Gastrocnemius medialis (tissue), 4 donors: ENCODE measurements at regions not wholly inside any gene's neighbourhood (a gene's known extent, or its start where the extent isn't known, plus 50 kb on each side); places are given as distances from the start of the nearest gene placed in this dataset.

Source experiments
- ATAC-seq, 2 donors: fragments of 150-250 bp; one replicate each; pipeline ENCODE4 v1.9.1; 2016
- DNase-seq, 2 donors: peaks; one replicate each; pipeline ENCODE4 v3.0.0-alpha.2; 2019
- H3K27ac ChIP-seq, 4 donors: fragments of 200-600 bp; sonication (generic); 1 replicate in 1 of 4; 2 replicates in 3 of 4; pipeline ENCODE4 v1.5.1; 2016 to 2018; ENCODE audit warnings: mild to moderate bottlenecking in 2 of 4, moderate library complexity in 1 of 4
- H3K27me3 ChIP-seq, 3 donors: fragments of 200-600 bp; sonication (generic) in 2 of 3; 1 replicate in 1 of 3; 2 replicates in 2 of 3; pipeline versions ENCODE4 v1.5.1 to v1.6.0; 2016 to 2019; ENCODE audit warnings: mild to moderate bottlenecking in 1 of 3, moderate library complexity in 1 of 3
- H3K36me3 ChIP-seq, 2 donors: fragments of 200-600 bp; sonication (generic) in 1 of 2; one replicate each; pipeline ENCODE4 v1.5.1; 2017 to 2018
- H3K4me1 ChIP-seq, 2 donors: fragments of 200-600 bp; sonication (generic) in 1 of 2; one replicate each; pipeline ENCODE4 v1.5.1; 2016 to 2017; ENCODE audit warnings: mild to moderate bottlenecking in 2 of 2
- H3K4me3 ChIP-seq, 4 donors: fragments of 200-600 bp; sonication (generic) in 3 of 4; 1 replicate in 1 of 4; 2 replicates in 3 of 4; pipeline ENCODE4 v1.5.1; 2016 to 2019; ENCODE audit warnings: mild to moderate bottlenecking in 2 of 4
- H3K9me3 ChIP-seq, 3 donors: fragments of 200-600 bp; sonication (generic) in 2 of 3; 1 replicate in 1 of 3; 2 replicates in 2 of 3; pipeline ENCODE4 v1.5.1; 2016 to 2019
- POLR2A ChIP-seq, 2 donors: fragments of 450-650 bp; IDR thresholded peaks; one replicate each; pipeline ENCODE4 v1.6.1; 2017; ENCODE audit warnings: antibody characterized with exemption in 2 of 2, mild to moderate bottlenecking in 2 of 2, moderate library complexity in 2 of 2
- in situ Hi-C, 4 donors: fragments of 200-750 bp; cut with MboI; loops; one replicate each; pipeline versions ENCODE4 v1.15.0 to v1.8.0; 2017; ENCODE audit warnings: low sequenced_read_pairs in 4 of 4
- intact Hi-C: fragments of 100-400 bp; cut with DNase I; formaldehyde crosslinking; loops from one replicate; pipeline ENCODE4 v1.15.1; 2023; ENCODE audit warnings: low total_unique reads
- TF ChIP-seq, protein P1 (sequence below), 5 experiments: fragments of 450-650 bp in 3 of 5; fragments of 200-600 bp in 2 of 5; sonication (generic) in 2 of 5; IDR thresholded peaks in 4 of 5; conservative IDR thresholded peaks in 1 of 5; 1 replicate in 4 of 5; 2 replicates in 1 of 5; pipeline ENCODE4 v1.5.1; 2016 to 2019; ENCODE audit warnings: antibody characterized with exemption in 5 of 5, mild to moderate bottlenecking in 3 of 5, moderate library complexity in 3 of 5

DNA sequence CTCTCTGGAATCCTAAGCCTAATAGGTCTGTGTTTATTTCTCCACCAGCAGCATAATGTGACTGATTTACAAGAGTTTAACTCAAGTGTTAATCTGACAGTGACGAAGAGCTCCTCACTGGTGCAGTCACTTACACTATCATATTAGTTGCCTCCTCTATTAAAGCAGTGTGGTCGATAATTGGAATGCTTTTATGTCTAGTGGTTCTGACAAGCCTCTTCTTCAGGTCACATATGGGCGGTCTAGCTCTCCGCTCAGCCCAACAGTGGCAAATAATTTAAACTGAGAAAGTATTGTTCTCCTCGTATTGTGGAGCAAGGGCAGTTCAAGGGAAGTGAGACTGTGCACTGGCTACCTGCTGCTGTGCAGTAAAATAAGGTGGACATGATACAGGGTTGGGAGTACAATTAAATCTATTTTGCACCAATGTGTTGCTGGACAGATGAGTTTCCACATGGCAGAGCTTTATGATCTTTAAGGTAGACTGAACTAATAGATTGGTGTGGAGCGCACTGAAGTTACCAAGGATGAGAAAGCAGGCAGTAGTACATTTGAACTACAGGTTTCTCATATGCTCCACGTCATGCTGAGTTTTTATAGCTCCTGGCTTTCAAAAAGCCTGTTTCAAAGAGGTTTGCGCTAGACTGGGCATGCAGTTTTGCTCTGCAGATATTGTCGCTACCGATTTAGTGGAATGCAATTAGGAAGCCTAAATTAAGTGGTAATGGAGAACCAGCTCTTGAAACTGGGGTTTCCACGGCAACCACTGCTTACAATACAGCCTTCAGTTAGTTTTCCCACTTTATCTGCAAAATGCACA lies 151.7 kb upstream of the POU3F3 start:
- Histone ChIP-seq H3K27ac (no peak overlapping the region), H3K27me3 (peaks cover 0 to 4% (median 0%) of the 10 kb centered on the region in 3 donors), H3K4me1 (no peaks in the 10 kb centered on the region), H3K9me3 (no peaks in the 10 kb centered on the region), H3K36me3 (no peaks in the 10 kb centered on the region), H3K4me3 (no peak overlapping the region)
- intact Hi-C loops: no loop called here
- TF ChIP-seq, protein P1, sequence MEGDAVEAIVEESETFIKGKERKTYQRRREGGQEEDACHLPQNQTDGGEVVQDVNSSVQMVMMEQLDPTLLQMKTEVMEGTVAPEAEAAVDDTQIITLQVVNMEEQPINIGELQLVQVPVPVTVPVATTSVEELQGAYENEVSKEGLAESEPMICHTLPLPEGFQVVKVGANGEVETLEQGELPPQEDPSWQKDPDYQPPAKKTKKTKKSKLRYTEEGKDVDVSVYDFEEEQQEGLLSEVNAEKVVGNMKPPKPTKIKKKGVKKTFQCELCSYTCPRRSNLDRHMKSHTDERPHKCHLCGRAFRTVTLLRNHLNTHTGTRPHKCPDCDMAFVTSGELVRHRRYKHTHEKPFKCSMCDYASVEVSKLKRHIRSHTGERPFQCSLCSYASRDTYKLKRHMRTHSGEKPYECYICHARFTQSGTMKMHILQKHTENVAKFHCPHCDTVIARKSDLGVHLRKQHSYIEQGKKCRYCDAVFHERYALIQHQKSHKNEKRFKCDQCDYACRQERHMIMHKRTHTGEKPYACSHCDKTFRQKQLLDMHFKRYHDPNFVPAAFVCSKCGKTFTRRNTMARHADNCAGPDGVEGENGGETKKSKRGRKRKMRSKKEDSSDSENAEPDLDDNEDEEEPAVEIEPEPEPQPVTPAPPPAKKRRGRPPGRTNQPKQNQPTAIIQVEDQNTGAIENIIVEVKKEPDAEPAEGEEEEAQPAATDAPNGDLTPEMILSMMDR (IDR thresholded peaks at IDR 0.05 in 4 of 5, conservative IDR thresholded peaks at IDR 0.05 in 1 of 5): no peak
- no peak for TF ChIP-seq POLR2A (IDR thresholded peaks at IDR 0.05)
- ATAC-seq (no peak), DNase-seq (no peak)
- in situ Hi-C loops: no loop called here

DNA sequence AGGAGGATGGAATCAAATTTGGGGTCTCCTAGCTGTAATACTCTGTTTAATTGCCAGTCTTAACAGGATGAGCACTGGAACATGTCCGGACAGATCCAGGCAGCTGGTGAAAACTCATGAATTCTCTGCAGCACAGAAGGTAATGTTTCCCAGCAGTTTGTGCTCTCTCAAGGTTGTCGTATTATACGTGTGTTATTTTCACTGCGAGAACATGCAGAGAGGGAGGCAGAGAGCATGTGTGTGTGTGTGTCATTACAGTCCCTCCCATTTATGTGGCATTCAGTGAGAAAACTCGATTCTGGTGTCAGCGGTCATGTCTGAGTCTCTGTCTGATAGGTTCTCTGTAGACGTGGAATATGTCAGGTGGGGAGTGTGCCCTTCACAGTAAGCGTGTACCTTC lies 150.2 kb upstream of the POU3F3 start:
- DNase-seq (no peak), ATAC-seq (no peak)
- Histone ChIP-seq H3K27ac (no peak overlapping the region), H3K4me1 (no peaks in the 10 kb centered on the region), H3K4me3 (no peak overlapping the region), H3K9me3 (no peaks in the 10 kb centered on the region), H3K36me3 (no peaks in the 10 kb centered on the region), H3K27me3 (peaks cover 0 to 4% (median 0%) of the 10 kb centered on the region in 3 donors)
- in situ Hi-C loops: no loop called here
- TF ChIP-seq POLR2A (IDR thresholded peaks at IDR 0.05): no peak
- TF ChIP-seq, protein P1 (IDR thresholded peaks at IDR 0.05 in 4 of 5, conservative IDR thresholded peaks at IDR 0.05 in 1 of 5): no peak
- intact Hi-C loops: no loop called here

DNA sequence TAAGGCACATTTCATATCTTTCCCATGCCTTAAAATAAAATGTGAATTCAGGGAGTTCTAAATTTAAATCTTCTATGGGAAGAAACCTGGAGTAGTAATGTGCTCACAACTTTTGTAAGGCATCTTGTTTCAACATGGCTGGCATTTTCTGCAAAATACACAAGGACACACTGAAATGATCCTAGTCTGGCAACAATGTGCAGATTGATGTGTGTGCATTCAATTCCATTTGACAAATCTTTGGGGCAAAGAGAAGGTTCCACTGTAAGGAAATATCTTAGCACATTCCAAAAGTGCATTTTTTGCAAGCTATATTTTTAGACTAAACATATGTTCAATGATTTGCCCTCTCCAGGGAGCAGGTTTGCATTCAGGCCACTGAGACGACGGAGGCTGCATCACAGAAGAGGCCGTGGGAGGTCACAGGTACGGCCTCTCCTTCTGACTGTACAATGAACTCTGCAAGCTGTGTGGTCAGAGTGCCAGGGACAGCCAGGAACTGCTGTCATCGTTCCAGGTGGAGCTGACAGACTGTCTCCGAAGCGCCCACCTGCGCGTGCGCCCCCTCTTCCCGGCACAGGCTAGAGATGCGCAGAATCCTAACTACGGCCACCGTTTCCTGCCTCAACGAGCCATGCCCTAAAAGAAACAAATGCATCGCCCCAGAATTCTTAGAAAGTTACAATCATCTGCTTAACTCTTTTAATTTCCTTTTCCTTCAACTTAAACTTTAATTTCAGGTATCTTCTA lies 149.2 kb upstream of the POU3F3 start:
- TF ChIP-seq POLR2A (IDR thresholded peaks at IDR 0.05): no peak
- TF ChIP-seq, protein P1 (IDR thresholded peaks at IDR 0.05 in 4 of 5, conservative IDR thresholded peaks at IDR 0.05 in 1 of 5): no peak
- Histone ChIP-seq H3K4me1 (no peaks in the 10 kb centered on the region), H3K4me3 (no peak overlapping the region), H3K27me3 (peaks cover 0 to 4% (median 0%) of the 10 kb centered on the region in 3 donors), H3K9me3 (no peaks in the 10 kb centered on the region), H3K27ac (no peak overlapping the region), H3K36me3 (no peaks in the 10 kb centered on the region)
- ATAC-seq: no peak
- intact Hi-C loops: no loop called here
- no peak for DNase-seq
- in situ Hi-C loops: no loop called here

DNA sequence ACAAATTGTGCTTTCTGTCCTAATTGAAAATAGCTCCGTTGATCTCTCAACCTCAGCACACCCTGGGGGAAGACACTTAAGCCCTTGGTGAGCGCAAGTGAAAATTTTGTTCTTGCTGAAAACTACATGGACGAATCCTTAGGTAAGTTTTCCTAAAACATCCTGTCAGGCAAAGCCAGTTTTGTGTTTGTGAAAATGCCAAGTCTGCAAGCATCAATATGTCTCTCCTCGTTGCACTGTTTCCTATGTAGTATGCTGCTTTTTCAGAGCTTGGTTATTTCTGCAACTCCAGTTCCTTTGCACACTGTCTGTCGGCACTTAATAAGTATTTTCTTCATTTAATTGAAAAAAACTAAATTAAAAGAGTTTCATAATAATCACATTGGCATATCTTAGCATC lies 146.9 kb upstream of the POU3F3 start:
- Histone ChIP-seq H3K27ac (no peak overlapping the region), H3K4me3 (no peak overlapping the region), H3K9me3 (no peaks in the 10 kb centered on the region), H3K4me1 (no peaks in the 10 kb centered on the region), H3K27me3 (peaks cover 0 to 4% (median 0%) of the 10 kb centered on the region in 3 donors), H3K36me3 (no peaks in the 10 kb centered on the region)
- DNase-seq (no peak), ATAC-seq (no peak)
- in situ Hi-C loops: no loop called here
- TF ChIP-seq, protein P1 (IDR thresholded peaks at IDR 0.05 in 4 of 5, conservative IDR thresholded peaks at IDR 0.05 in 1 of 5): no peak
- TF ChIP-seq POLR2A (IDR thresholded peaks at IDR 0.05): no peak
- intact Hi-C loops: no loop called here
